ENCODE measurements at regions not wholly inside any gene's neighbourhood (a gene's known extent, or its start where the extent isn't known, plus 50 kb on each side); places are given as distances from the start of the nearest gene placed in this dataset.

DNA sequence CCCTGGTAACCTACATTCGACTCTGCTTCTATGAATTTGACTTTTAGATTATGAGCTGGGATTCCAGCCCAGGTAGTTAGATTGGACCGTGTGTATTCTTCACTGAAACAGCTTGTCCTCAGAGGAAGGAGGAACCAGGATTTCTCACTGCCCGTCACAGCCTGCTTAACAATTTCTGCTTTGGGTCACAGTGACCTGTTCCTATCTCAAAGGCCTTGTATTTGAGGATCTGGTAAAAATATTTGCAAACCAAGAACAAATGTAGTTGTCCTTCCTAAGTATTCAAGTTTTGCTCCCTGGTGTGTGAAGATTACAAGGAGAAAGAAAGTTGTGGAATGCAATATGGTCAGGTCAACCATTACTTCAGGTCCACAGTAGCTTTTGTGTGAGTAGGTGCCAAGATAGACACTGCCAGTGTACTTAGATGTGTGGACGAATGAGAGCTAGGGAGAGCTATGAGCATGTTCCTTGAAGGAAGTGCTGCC lies 55.1 kb downstream of the KIF4B start:
- Histone ChIP-seq H3F3A (ENCODE audit: insufficient read depth, low read depth) (no peaks in the 10 kb centered on the region), H3K9me3 (ENCODE audit: insufficient read depth, low read depth) (no peaks in the 10 kb centered on the region), H3K4me3 (no peak overlapping the region), H3K4me1 (replicated peaks; ENCODE audit: insufficient read depth) (no peaks in the 10 kb centered on the region), H3K27me3 (ENCODE audit: insufficient read depth, low read depth) (peaks cover 36% of the 10 kb centered on the region), H3K79me2 (ENCODE audit: low read depth) (no peaks in the 10 kb centered on the region), H3K36me3 (ENCODE audit: low read depth) (no peaks in the 10 kb centered on the region), H3K27ac (no peak overlapping the region), H3K9me2 (ENCODE audit: insufficient read depth) (no peaks in the 10 kb centered on the region), H3K4me2 (no peak overlapping the region), H2AFZ (no peak overlapping the region), H4K20me1 (ENCODE audit: insufficient read depth) (no peaks in the 10 kb centered on the region)
- BruUV-seq (replicated peaks), result no TSS peak
- no peak for TF ChIP-seq EZH2 (IDR thresholded peaks at IDR 0.05; ENCODE audit: low read depth)
- TF ChIP-seq, protein P1, sequence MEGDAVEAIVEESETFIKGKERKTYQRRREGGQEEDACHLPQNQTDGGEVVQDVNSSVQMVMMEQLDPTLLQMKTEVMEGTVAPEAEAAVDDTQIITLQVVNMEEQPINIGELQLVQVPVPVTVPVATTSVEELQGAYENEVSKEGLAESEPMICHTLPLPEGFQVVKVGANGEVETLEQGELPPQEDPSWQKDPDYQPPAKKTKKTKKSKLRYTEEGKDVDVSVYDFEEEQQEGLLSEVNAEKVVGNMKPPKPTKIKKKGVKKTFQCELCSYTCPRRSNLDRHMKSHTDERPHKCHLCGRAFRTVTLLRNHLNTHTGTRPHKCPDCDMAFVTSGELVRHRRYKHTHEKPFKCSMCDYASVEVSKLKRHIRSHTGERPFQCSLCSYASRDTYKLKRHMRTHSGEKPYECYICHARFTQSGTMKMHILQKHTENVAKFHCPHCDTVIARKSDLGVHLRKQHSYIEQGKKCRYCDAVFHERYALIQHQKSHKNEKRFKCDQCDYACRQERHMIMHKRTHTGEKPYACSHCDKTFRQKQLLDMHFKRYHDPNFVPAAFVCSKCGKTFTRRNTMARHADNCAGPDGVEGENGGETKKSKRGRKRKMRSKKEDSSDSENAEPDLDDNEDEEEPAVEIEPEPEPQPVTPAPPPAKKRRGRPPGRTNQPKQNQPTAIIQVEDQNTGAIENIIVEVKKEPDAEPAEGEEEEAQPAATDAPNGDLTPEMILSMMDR (conservative IDR thresholded peaks at IDR 0.05), result no peak
- DNase-seq, result no peak
- intact Hi-C loops (cut with micrococcal nuclease; ENCODE audit: unreplicated experiment), result no loop called here
- POLR2A ChIA-PET (ENCODE audit: unreplicated experiment), result no interaction called here
- CTCF ChIA-PET, result no interaction called here

DNA sequence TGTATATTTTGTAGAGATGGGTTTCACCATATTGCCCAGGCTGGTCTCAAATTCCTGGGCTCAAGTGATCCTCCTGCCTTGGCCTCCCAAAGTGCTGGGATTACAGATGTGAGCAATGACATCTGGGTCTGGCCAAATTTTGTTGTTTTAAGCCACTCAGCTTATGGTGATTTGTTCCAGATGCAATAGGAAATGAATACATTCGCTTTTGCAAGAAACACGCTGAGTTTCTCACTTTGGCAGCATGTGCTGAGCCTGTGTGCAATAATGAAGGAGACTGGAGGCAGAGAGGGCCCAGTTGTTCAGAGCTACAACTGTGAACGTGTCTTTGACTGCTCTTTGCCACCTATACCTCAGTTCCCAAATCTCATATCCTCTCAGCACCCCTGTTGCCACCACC lies 56.4 kb downstream of the KIF4B start:
- H3K36me3 ChIP-seq (ENCODE audit: low read depth), result no peaks in the 10 kb centered on the region
- H3F3A ChIP-seq (ENCODE audit: insufficient read depth, low read depth), result no peaks in the 10 kb centered on the region
- no peak for TF ChIP-seq EZH2 (IDR thresholded peaks at IDR 0.05; ENCODE audit: low read depth)
- TF ChIP-seq, protein P1 (conservative IDR thresholded peaks at IDR 0.05), result no peak
- no peaks in the 10 kb centered on the region for H3K4me1 ChIP-seq (replicated peaks; ENCODE audit: insufficient read depth)
- H2AFZ ChIP-seq, result no peak overlapping the region
- no peak overlapping the region for H3K27ac ChIP-seq
- peaks cover 24% of the 10 kb centered on the region for H3K27me3 ChIP-seq (ENCODE audit: insufficient read depth, low read depth)
- CTCF ChIA-PET, result no interaction called here
- H3K9me2 ChIP-seq (ENCODE audit: insufficient read depth), result no peaks in the 10 kb centered on the region
- H4K20me1 ChIP-seq (ENCODE audit: insufficient read depth), result no peaks in the 10 kb centered on the region
- H3K9me3 ChIP-seq (ENCODE audit: insufficient read depth, low read depth), result no peaks in the 10 kb centered on the region
- no peak overlapping the region for H3K4me2 ChIP-seq
- BruUV-seq (replicated peaks), result no TSS peak
- H3K79me2 ChIP-seq (ENCODE audit: low read depth), result no peaks in the 10 kb centered on the region
- POLR2A ChIA-PET (ENCODE audit: unreplicated experiment), result no interaction called here
- no peak overlapping the region for H3K4me3 ChIP-seq
- no peak for DNase-seq
- intact Hi-C loops (cut with micrococcal nuclease; ENCODE audit: unreplicated experiment), result no loop called here

DNA sequence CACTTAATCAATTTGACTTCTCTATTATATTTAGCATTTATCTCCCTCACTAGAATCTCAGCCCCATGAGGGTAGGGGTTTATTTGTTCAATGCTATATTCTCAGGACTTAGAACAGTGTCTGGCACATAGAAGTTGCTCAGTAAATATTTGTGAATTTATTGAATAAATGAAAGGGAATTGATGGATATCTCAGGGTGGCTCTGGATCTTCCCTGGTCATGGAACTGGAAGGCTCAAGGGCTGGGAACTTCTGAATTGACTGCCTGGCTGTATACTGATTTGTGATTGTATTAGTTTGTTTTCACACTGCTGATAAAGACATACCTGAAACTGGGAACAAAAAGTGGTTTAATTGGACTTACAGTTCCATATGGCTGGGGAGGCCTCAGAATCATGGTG lies 57.2 kb downstream of the KIF4B start:
- H3K36me3 ChIP-seq (ENCODE audit: low read depth), result no peaks in the 10 kb centered on the region
- H4K20me1 ChIP-seq (ENCODE audit: insufficient read depth), result no peaks in the 10 kb centered on the region
- H3K4me2 ChIP-seq, result no peak overlapping the region
- H3K79me2 ChIP-seq (ENCODE audit: low read depth), result no peaks in the 10 kb centered on the region
- TF ChIP-seq, protein P1 (conservative IDR thresholded peaks at IDR 0.05), result no peak
- no peak for TF ChIP-seq EZH2 (IDR thresholded peaks at IDR 0.05; ENCODE audit: low read depth)
- BruUV-seq (replicated peaks), result no TSS peak
- intact Hi-C loops (cut with micrococcal nuclease; ENCODE audit: unreplicated experiment), result no loop called here
- H3K27ac ChIP-seq, result no peak overlapping the region
- no peak overlapping the region for H2AFZ ChIP-seq
- H3F3A ChIP-seq (ENCODE audit: insufficient read depth, low read depth), result no peaks in the 10 kb centered on the region
- no peak overlapping the region for H3K4me3 ChIP-seq
- H3K9me3 ChIP-seq (ENCODE audit: insufficient read depth, low read depth), result no peaks in the 10 kb centered on the region
- no peaks in the 10 kb centered on the region for H3K9me2 ChIP-seq (ENCODE audit: insufficient read depth)
- CTCF ChIA-PET, result no interaction called here
- DNase-seq, result no peak
- POLR2A ChIA-PET (ENCODE audit: unreplicated experiment), result no interaction called here
- no peaks in the 10 kb centered on the region for H3K4me1 ChIP-seq (replicated peaks; ENCODE audit: insufficient read depth)
- H3K27me3 ChIP-seq (ENCODE audit: insufficient read depth, low read depth), result peaks cover 27% of the 10 kb centered on the region

Measured in PC-9 (cell line).